ENCODE measurements at regions not wholly inside any gene's neighbourhood (a gene's known extent, or its start where the extent isn't known, plus 50 kb on each side); places are given as distances from the start of the nearest gene placed in this dataset.

DNA sequence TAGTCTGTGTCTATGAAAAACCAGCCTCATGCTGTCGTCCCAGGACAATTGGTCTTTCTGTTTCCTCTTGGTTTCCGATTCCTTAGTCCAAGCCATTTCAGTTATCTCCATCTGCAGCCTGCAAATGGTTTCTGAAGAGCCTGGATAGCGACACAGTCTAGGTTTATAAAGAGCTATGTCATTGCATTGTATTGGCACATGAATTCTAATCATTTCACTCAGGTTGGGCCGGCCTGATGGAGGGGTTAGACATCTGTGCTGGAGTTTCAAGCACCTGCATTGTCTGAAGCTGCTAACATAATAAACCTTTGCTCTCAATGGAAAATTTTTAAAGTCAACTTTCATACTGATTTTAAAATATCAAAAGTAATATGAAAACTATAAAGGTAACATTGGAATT lies 232.6 kb upstream of the MAP3K7 start:
- no peak overlapping the region for H2AFZ ChIP-seq (ENCODE audit: low read length)
- no peaks in the 10 kb centered on the region for H3K9me3 ChIP-seq (ENCODE audit: low read length)
- intact Hi-C loops (cut with micrococcal nuclease), result no loop called here
- BruUV-seq (replicated peaks), result no TSS peak
- no peak overlapping the region for H3K27ac ChIP-seq (ENCODE audit: low read length)
- no peaks in the 10 kb centered on the region for H3K4me1 ChIP-seq (ENCODE audit: insufficient read depth, low read length)
- TF ChIP-seq, protein P1, sequence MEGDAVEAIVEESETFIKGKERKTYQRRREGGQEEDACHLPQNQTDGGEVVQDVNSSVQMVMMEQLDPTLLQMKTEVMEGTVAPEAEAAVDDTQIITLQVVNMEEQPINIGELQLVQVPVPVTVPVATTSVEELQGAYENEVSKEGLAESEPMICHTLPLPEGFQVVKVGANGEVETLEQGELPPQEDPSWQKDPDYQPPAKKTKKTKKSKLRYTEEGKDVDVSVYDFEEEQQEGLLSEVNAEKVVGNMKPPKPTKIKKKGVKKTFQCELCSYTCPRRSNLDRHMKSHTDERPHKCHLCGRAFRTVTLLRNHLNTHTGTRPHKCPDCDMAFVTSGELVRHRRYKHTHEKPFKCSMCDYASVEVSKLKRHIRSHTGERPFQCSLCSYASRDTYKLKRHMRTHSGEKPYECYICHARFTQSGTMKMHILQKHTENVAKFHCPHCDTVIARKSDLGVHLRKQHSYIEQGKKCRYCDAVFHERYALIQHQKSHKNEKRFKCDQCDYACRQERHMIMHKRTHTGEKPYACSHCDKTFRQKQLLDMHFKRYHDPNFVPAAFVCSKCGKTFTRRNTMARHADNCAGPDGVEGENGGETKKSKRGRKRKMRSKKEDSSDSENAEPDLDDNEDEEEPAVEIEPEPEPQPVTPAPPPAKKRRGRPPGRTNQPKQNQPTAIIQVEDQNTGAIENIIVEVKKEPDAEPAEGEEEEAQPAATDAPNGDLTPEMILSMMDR (conservative IDR thresholded peaks at IDR 0.05; ENCODE audit: low read depth, low read length), result no peak
- no peak for TF ChIP-seq EZH2 (IDR thresholded peaks at IDR 0.05; ENCODE audit: low read length, unreplicated experiment)
- no peak for TF ChIP-seq EZH2phosphoT487 (IDR thresholded peaks at IDR 0.05; ENCODE audit: borderline replicate concordance, low read length)
- H3K9me2 ChIP-seq (replicated peaks; ENCODE audit: low read length), result no peaks in the 10 kb centered on the region
- H3K4me2 ChIP-seq (ENCODE audit: low read length), result no peak overlapping the region
- ATAC-seq, result no peak
- no peaks in the 10 kb centered on the region for H4K20me1 ChIP-seq (ENCODE audit: low read length)
- no peaks in the 10 kb centered on the region for H3K36me3 ChIP-seq (ENCODE audit: low read depth, low read length)
- H3K9ac ChIP-seq (ENCODE audit: low read length), result no peak overlapping the region
- no peaks in the 10 kb centered on the region for H3K27me3 ChIP-seq (ENCODE audit: low read length)
- H3K79me2 ChIP-seq (ENCODE audit: low read length), result no peaks in the 10 kb centered on the region
- DNase-seq, result no peak
- CTCF ChIA-PET, result no interaction called here
- no peak overlapping the region for H3K4me3 ChIP-seq (ENCODE audit: low read length)
- POLR2A ChIA-PET (ENCODE audit: unreplicated experiment), result no interaction called here
- no peaks in the 10 kb centered on the region for H3F3A ChIP-seq (ENCODE audit: low read length, unreplicated experiment)

DNA sequence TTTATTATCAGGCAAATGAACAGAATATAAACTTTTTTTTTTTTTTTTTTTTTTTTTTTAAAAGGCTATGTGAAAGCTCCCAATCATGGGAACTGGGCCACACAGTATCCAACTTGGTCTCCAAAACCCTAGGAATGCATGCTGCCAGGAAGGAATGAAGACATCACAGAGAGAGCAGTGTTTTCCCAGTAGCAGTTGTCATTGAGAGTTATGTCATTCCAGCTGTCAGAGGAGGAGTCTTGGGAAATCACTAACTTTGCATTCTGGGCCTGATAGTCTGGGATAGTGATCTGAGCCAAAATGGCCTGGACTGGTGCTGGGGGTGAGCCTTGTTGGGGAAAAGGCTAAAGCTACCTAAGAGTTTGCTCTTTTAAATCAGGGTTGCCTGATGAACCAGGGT lies 231.3 kb upstream of the MAP3K7 start:
- no peaks in the 10 kb centered on the region for H3F3A ChIP-seq (ENCODE audit: low read length, unreplicated experiment)
- no peak for ATAC-seq
- no peaks in the 10 kb centered on the region for H3K9me2 ChIP-seq (replicated peaks; ENCODE audit: low read length)
- H3K9me3 ChIP-seq (ENCODE audit: low read length), result no peaks in the 10 kb centered on the region
- H3K36me3 ChIP-seq (ENCODE audit: low read depth, low read length), result no peaks in the 10 kb centered on the region
- intact Hi-C loops (cut with micrococcal nuclease), result no loop called here
- no peaks in the 10 kb centered on the region for H3K4me1 ChIP-seq (ENCODE audit: insufficient read depth, low read length)
- no peak overlapping the region for H3K27ac ChIP-seq (ENCODE audit: low read length)
- no peak overlapping the region for H3K4me2 ChIP-seq (ENCODE audit: low read length)
- no peaks in the 10 kb centered on the region for H4K20me1 ChIP-seq (ENCODE audit: low read length)
- ChIA-PET CTCF (no interaction called here), POLR2A (ENCODE audit: unreplicated experiment) (no interaction called here)
- TF ChIP-seq, protein P1 (conservative IDR thresholded peaks at IDR 0.05; ENCODE audit: low read depth, low read length), result no peak
- TF ChIP-seq EZH2phosphoT487 (IDR thresholded peaks at IDR 0.05; ENCODE audit: borderline replicate concordance, low read length), result no peak
- no peak for TF ChIP-seq EZH2 (IDR thresholded peaks at IDR 0.05; ENCODE audit: low read length, unreplicated experiment)
- no peak for DNase-seq
- H3K27me3 ChIP-seq (ENCODE audit: low read length), result no peaks in the 10 kb centered on the region
- no peak overlapping the region for H3K9ac ChIP-seq (ENCODE audit: low read length)
- no peak overlapping the region for H2AFZ ChIP-seq (ENCODE audit: low read length)
- H3K79me2 ChIP-seq (ENCODE audit: low read length), result no peaks in the 10 kb centered on the region
- no TSS peak for BruUV-seq (replicated peaks)
- H3K4me3 ChIP-seq (ENCODE audit: low read length), result no peak overlapping the region

DNA sequence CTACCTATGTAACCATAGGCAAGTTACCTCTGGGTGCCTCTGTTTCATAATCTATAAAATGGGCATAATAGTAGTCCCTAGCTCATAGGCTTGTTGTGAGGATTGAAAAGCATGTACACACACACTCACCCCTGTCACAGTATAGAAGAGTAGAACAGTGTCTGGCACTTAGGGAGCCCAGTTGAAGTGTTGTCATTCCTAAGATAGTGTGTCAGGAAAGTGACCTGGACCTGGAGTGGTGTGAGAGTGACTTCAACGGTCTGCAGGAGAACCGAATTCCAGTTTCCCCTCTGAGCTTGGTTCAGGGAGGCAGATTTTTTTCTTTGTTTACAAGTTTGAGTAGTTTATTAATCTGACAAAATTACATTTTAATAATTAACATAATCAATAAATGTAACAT lies 229.9 kb upstream of the MAP3K7 start:
- intact Hi-C loops (cut with micrococcal nuclease), result no loop called here
- Histone ChIP-seq H4K20me1 (ENCODE audit: low read length) (no peaks in the 10 kb centered on the region), H3K79me2 (ENCODE audit: low read length) (no peaks in the 10 kb centered on the region), H3K36me3 (ENCODE audit: low read depth, low read length) (no peaks in the 10 kb centered on the region), H3K4me1 (ENCODE audit: insufficient read depth, low read length) (no peaks in the 10 kb centered on the region), H2AFZ (ENCODE audit: low read length) (no peak overlapping the region), H3K4me3 (ENCODE audit: low read length) (no peak overlapping the region), H3K9me3 (ENCODE audit: low read length) (no peaks in the 10 kb centered on the region), H3K9ac (ENCODE audit: low read length) (no peak overlapping the region), H3K27ac (ENCODE audit: low read length) (no peak overlapping the region), H3K27me3 (ENCODE audit: low read length) (no peaks in the 10 kb centered on the region), H3K9me2 (replicated peaks; ENCODE audit: low read length) (no peaks in the 10 kb centered on the region), H3F3A (ENCODE audit: low read length, unreplicated experiment) (no peaks in the 10 kb centered on the region), H3K4me2 (ENCODE audit: low read length) (no peak overlapping the region)
- CTCF ChIA-PET, result no interaction called here
- POLR2A ChIA-PET (ENCODE audit: unreplicated experiment), result no interaction called here
- TF ChIP-seq, protein P1 (conservative IDR thresholded peaks at IDR 0.05; ENCODE audit: low read depth, low read length), result no peak
- no peak for TF ChIP-seq EZH2 (IDR thresholded peaks at IDR 0.05; ENCODE audit: low read length, unreplicated experiment)
- TF ChIP-seq EZH2phosphoT487 (IDR thresholded peaks at IDR 0.05; ENCODE audit: borderline replicate concordance, low read length), result no peak
- ATAC-seq (no peak), DNase-seq (no peak)
- BruUV-seq (replicated peaks), result no TSS peak

Data from PC-3 (cell line).